ENCODE measurements at regions not wholly inside any gene's neighbourhood (a gene's known extent, or its start where the extent isn't known, plus 50 kb on each side); places are given as distances from the start of the nearest gene placed in this dataset.
"Not testable (repeated sequence)": the region's sequence is repeated elsewhere in the genome, so short reads cannot be mapped to it uniquely, and the experiment has no call there.

GRCh38 chr4:31202054-31202453 lies 481.9 kb downstream of the PCDH7 start:
- DNase-seq: not testable (repeated sequence)

- no peak for DNase-seq
These were observed 484.7 kb downstream of the PCDH7 start for GRCh38 chr4:31204874-31205273.

DNA sequence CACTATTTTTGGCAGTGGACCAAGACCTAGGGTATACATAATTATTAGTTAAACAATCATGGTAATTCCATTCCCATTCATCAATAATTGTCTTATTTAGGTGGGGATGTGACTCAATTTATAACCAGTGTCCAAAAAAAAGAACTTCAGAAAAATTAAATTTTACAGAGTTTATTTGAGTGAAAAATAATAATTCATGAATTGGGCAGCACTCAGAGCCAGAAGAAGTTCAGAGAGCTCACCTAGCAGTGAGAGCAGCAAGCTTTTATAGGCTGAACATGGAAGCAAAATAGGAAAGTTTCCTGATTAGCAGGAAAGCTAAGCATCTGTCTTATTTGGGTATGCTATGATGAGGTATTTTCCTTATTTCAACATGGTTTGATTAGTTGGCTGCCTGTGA lies 500.8 kb downstream of the PCDH7 start:
- DNase-seq: no peak

DNA sequence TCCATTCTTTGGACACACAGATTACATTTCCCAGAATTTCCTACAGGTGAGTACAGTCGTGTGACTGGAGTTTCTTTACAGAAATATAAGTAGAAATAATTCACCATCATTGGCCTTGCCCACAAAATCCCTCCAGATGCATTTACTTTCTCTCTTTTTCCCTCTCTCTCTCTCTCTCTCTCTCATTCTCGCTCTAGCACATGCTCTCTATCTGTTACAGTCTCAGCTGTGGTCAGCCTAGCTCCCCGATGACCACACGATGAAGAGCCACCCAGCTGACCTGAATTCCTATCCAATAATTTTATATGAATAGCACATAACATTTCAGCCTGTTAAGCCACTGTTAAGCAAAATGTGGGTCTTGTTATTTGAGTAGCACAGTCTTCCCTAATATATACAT lies 507.9 kb downstream of the PCDH7 start:
- DNase-seq: no peak

GRCh38 chr4:31230594-31230993 lies 510.4 kb downstream of the PCDH7 start:
- no peak for DNase-seq

- peak; percentile 18 for DNase-seq
These were observed 514.3 kb downstream of the PCDH7 start for GRCh38 chr4:31234494-31234893.

DNA sequence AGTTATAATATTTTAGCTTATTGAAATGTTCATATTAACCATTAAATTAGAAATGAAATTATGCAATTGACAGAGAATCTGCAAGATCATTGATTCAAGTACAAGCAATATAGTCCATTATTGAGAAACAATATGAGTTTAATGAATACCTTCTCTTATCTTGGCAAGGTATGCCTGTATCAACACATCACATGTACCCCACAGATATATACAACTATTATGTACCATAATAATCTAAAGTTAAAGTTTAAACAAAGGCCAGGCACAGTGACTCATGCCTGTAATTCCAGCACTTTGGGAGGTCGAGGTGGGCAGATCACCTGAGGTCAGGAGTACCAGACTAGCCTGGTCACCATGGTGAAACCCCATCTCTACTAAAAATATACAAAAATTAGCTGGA lies 514.7 kb downstream of the PCDH7 start:
- DNase-seq: no peak

- DNase-seq: no peak
These were observed 516.0 kb downstream of the PCDH7 start for GRCh38 chr4:31236020-31236638.

DNA sequence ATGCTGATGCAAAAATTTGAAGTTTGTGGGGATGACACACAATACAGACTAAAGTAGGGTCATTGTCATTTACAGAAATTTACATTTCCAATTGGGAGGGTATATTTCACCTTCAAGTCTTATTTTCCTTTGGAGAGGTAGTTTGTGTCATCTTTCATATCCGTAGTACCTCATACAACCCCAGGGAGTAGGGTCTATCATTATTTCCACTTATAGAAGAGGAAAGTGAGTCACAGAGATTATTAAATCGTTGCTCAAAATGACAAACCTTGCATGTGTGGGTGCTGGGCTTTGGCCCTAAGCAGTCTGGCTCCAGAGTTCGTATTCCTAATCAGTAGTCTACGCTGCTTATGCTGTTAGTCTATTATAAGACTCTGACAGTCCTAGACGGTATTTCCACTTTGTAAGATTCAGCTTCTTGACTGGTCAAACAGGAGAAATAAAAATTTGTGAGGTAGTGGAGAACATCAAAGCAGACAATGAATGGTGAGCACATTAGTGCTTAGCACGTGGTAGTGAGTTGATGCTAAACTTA lies 516.5 kb downstream of the PCDH7 start:
- DNase-seq: no peak

GRCh38 chr4:31237233-31237632 lies 517.1 kb downstream of the PCDH7 start:
- no peak for DNase-seq

DNA sequence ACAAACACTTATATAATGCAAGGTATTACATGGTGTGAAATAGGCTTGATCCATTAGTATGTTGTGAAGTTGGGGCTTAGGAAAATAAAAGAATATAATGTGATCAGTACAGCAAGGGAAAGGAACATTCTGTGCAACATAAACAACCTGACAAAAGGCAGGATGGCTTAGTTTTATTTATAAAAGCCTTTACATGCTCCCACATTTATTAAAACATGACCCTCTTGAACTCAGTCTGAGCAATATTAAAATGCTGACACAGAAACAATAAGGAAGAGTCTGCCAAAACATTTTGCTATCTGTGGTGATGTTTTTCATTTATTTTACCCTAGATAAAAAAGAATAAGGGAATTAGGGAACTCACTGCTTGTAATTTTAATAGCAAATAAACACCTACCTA lies 519.7 kb downstream of the PCDH7 start:
- DNase-seq: no peak

- no peak for DNase-seq
These were observed 521.4 kb downstream of the PCDH7 start for GRCh38 chr4:31241504-31242106.

GRCh38 chr4:31246856-31247255 lies 526.7 kb downstream of the PCDH7 start:
- no peak for DNase-seq

DNA sequence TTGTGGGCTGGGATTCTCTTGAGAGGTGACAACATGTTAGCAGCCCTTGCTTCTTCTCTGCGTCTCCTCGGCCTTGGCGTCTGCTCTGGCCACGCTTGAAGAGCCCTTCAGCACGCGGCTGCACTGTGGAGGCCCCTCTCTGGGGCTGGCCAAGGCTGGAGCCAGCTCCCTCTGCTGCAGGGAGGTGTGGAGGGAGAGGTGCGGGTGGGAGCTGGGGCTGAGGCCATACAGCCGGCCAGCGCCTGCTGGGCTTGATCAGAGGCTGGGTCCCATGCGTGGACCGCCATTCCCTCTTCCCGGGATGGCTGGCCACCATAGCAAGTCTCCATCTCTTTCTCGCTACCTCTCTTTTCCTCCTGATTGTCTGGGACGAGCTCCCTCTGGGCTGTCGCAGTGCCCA lies 539.0 kb downstream of the PCDH7 start:
- no peak for DNase-seq

GRCh38 chr4:31261632-31262031 lies 541.5 kb downstream of the PCDH7 start:
- DNase-seq: no peak

DNA sequence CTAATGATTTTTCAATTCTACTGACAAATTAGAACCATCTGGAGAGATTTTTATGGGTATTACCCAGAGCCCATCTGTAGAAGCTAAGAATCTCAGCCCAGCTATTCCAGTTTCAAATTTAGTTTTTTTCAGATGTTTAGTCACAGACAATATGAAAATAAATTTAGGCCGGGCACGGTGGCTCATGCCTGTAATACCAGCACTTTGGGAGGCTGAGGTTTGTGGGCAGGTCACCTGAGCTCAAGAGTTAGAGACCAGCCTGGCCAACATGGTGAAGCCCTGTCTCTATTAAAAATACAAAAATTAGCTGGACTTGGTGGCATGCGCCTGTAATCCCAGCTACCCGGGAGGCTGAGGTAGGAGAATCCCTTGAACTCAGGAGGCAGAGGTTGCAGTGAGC lies 545.9 kb downstream of the PCDH7 start:
- not testable (repeated sequence) for DNase-seq

DNA sequence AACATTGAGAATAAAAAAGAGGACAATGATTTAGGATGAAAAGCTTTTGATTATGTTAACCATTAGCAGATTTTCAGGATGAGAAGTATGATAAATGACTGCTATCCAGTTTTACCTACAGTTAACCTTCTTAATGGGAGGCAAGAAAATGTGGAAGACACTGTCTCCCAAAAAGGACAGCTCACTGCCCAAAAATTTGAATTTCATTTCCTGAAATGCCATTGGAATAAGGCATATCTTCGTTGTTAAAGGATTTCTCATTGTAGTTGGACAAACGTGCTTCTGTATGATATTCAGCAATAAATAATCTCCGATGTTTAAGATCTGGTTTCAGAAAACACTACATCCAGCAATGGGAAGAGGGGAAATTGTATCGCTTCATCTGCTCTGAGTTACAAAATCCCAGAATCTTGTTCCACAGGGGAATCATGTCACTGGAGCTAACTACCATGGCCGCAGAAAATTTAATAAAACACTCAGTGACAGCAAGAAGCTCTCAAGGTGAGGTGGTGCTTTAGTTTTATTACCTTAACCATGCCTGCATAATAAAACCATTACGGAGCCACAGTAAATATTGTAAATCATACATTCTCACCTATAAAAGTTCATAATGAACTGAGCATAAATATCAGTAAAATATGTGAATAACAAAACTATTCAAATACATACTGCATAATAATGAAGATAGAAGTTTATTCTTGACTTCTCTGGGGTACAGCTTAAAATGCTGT lies 552.3 kb downstream of the PCDH7 start:
- DNase-seq: no peak

- DNase-seq: no peak
These were observed 555.7 kb downstream of the PCDH7 start for GRCh38 chr4:31275906-31276305.

DNA sequence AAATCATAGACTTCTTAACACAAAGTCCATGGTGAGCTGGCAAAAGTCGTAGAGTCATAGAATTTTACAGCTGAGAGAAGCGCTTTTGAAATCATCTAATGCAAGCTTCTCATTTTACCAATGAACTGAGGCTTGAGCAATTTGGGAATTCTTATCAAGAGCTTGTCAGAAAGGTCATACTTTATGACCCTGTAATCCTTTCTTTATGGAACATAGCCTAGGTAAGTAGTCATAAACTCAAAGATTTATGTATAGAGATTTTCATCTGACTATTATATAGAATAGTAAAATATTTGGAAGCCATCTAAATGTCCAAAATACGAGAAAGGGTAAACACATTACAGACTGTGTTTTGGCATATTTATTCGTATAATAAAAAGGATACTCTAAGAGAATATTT lies 563.5 kb downstream of the PCDH7 start:
- DNase-seq: no peak

DNA sequence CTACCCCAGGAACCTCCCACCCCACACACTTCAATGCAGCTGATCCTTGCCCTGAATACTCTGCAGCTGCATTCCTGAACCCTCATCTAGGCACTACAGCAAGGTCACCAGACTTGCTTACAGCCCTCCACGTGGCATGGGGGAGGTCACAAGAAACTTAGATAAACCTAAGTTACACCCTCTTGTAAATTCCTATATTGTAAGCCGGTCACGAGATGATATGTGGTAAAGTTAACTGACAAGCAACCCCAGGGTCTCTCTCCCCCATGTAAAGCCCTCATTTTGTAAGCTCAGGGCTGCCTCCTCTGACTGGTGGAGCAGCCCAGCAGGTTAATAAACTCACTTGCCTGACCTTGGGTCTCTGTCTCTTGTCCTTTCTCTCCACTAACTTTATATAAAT lies 570.7 kb downstream of the PCDH7 start:
- peak; percentile 7 for DNase-seq

GRCh38 chr4:31291238-31291637 lies 571.1 kb downstream of the PCDH7 start:
- DNase-seq: peak; percentile 16

DNA sequence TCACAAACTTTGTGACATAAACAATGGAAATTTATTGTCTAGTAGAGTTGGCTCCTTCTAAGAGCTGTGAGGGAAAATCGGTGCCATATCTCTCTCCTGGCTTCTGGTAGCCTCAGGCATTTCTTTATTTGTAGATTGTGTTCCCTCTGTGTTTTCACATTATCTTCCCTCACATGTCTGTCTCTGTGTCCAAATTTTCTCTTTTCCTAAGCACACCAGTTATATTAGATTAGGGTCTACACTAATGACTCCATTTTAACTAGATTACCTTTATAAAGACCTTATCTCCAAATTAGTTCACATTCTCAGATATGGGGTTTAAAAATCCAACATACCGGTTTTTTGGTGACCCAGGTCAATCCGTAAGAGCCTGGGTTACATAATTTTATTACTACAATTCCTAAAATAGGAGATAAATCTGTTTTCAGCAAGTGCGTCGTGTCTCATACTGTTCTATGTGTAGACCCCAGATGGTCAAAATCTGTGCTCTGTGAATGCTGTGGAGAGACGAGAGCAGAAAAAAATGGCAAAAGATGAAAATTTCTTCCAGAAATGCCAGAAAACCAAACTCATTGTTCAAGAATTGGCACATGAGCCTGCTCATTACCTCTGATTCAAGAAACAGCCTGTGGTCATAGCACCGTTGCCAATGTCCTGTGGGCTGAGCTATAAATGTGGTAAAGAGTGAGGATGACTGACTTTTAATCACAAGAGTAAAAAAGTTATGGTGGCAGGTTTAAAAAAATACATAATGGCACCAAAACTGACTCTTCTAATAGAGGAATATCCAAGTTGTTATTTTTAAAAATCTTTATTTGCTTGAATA lies 574.7 kb downstream of the PCDH7 start:
- no peak for DNase-seq

- no peak for DNase-seq
These were observed 578.6 kb downstream of the PCDH7 start for GRCh38 chr4:31298737-31299136.
